ENCODE measurements at regions not wholly inside any gene's neighbourhood (a gene's known extent, or its start where the extent isn't known, plus 50 kb on each side); places are given as distances from the start of the nearest gene placed in this dataset.

- no peak for TF ChIP-seq POLR2A (IDR thresholded peaks at IDR 0.05)
- TF ChIP-seq CTCF (IDR thresholded peaks at IDR 0.05): no peak
Measured at GRCh38 chr2:163974766-163975165, 239.0 kb upstream of the FIGN start.

All from suprapubic skin (tissue), 3 donors.